Type B pancreatic cell (in vitro differentiated cells): ENCODE measurements at regions not wholly inside any gene's neighbourhood (a gene's known extent, or its start where the extent isn't known, plus 50 kb on each side); places are given as distances from the start of the nearest gene placed in this dataset.

Source experiments
- DNase-seq: peaks from one replicate; pipeline ENCODE4 v3.0.0; 2021; ENCODE audit warnings: mixed read lengths; ENCODE audit not compliant: unreplicated experiment; ENCODE audit errors: extremely low spot score
- H3K27ac Mint-ChIP-seq: 2 replicates; pipeline ENCODE4 v1.8.0; 2021; ENCODE audit warnings: mild to moderate bottlenecking, mixed read lengths
- H3K27me3 Mint-ChIP-seq: 2 replicates; pipeline ENCODE4 v1.8.0; 2021; ENCODE audit warnings: mixed read lengths
- H3K36me3 Mint-ChIP-seq: 2 replicates; pipeline ENCODE4 v1.8.0; 2021; ENCODE audit warnings: mixed read lengths
- H3K4me1 Mint-ChIP-seq: one replicate; pipeline ENCODE4 v1.8.0; 2021; ENCODE audit warnings: mixed read lengths; ENCODE audit not compliant: unreplicated experiment
- H3K4me3 Mint-ChIP-seq: 2 replicates; pipeline ENCODE4 v1.8.0; 2021; ENCODE audit warnings: mild to moderate bottlenecking, mixed read lengths
- H3K9me3 Mint-ChIP-seq: 2 replicates; pipeline ENCODE4 v1.8.0; 2021; ENCODE audit warnings: mixed read lengths
- CTCF ChIP-seq: fragments of 200-600 bp; sonication (generic); conservative IDR thresholded peaks from 2 replicates; pipeline ENCODE4 v1.5.0; 2021; ENCODE audit warnings: antibody characterized with exemption, mild to moderate bottlenecking

DNA sequence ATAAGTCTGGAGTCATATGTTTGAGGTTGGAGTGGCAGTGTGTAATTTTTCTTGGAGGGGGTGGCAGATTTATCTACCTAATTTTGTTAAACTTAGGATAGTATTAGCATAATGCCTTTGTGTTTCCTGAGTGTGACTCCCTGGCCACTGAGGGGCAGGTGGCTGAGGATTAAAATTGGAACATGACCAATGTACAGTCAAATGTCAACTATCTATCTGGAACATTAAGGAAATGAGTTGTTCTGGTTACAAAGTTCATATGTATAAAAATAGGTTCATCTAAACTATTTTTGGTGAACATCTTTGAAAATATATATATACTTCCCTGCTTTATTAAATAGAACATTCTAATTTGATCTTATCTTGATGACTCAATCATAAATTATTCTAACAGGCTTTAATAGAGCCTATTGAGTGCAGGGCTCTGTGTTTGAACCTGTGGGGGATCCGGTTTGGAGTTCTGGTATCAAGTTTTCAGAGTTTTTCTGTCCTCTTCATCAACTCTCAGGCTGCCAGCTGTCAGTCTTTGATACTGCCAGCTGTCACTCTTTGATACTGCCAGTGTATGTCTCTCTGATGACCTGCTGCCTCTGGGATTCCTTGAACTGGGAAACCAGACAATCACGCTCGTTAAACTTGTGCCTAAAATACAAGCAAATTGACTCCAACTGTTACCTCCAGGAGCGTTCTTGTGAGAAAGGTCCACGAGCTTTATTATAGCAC lies 309.6 kb downstream of the METTL15 start:
- Mint-ChIP-seq H3K9me3 (no peaks in the 10 kb centered on the region), H3K4me1 (no peaks in the 10 kb centered on the region), H3K36me3 (no peaks in the 10 kb centered on the region), H3K27me3 (no peaks in the 10 kb centered on the region), H3K27ac (no peak overlapping the region), H3K4me3 (no peak overlapping the region)
- no peak for DNase-seq
- no peak for TF ChIP-seq CTCF

DNA sequence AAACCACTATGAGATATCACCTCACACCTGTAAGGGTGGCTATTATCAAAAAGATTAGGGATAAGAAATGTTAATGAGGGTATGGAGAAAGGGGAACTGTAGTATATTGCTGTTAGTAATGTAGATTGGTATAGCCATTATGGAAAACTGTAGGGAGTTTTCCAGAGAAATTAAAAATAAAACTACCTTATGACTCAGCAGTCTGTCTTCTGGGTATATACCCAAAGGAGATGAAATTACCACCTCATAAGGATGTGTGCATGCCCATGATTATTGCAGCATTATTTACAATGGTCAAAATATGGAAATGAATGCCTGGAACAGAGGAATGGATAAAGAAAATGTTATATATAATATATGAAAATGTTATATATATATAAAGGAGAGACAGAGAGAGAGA lies 303.8 kb downstream of the METTL15 start:
- DNase-seq = no peak
- Mint-ChIP-seq H3K4me1 (no peaks in the 10 kb centered on the region), H3K27me3 (no peaks in the 10 kb centered on the region), H3K27ac (no peak overlapping the region), H3K36me3 (no peaks in the 10 kb centered on the region), H3K9me3 (no peaks in the 10 kb centered on the region), H3K4me3 (no peak overlapping the region)
- TF ChIP-seq CTCF = no peak

DNA sequence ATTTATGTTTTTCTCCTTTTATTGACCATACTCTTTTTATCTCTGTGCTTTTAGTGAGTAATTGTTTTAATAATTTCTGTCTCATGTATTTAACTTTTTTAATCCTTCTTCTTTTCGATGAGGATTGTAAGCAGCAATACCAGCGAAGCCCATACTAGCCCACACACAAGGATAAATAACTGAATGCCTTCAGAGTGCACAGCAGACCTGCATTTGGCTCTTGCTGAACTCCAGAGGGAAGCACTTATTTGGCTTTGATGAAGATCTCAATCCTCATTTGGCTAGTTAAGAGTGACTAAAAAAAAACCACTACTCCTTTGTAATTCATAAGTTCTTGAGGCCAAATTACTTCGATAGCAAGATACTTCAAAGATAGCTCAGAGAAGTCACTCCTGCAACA lies 293.3 kb downstream of the METTL15 start:
- Mint-ChIP-seq H3K27ac (no peak overlapping the region), H3K9me3 (no peaks in the 10 kb centered on the region), H3K27me3 (no peaks in the 10 kb centered on the region), H3K4me1 (peaks cover 6% of the 10 kb centered on the region), H3K36me3 (no peaks in the 10 kb centered on the region), H3K4me3 (no peak overlapping the region)
- DNase-seq = no peak
- TF ChIP-seq CTCF = no peak

DNA sequence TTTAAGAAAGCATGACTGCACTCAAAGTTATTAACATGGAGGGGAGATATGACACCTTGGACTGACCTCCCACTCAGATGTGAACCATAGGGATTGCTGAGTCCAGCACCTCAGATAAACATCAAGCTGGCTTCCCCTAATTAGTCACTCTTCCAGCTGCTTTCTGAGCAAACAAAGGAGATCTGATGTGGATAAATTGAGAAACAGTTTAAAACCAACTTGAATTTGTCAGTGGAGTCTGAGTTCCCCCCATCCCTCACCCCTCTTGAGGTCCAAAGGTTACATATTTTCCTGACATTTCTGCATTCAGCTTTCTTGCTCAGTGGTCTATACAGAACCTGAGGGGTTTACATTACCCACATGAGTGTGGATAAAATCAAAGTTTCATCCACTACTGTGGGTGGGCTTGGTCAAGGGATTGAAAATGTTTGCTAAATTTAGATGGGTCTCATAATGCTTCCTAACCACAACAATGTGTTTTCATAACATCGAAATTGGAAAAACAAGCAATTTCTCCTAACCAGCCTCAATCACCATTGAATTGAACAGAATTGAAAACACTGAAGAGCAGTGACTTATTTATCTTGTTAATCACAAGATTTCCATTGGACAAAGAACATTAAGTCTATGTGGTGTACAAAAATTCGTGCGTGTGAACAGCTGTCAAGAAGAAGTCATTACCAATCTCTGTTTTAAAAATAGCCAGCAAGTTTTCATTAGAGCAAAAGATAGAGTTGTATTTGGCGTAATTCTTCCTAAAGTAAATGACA lies 292.3 kb downstream of the METTL15 start:
- Mint-ChIP-seq H3K36me3 (no peaks in the 10 kb centered on the region), H3K9me3 (no peaks in the 10 kb centered on the region), H3K4me3 (no peak overlapping the region), H3K4me1 (peaks cover 6% of the 10 kb centered on the region), H3K27me3 (no peaks in the 10 kb centered on the region), H3K27ac (no peak overlapping the region)
- TF ChIP-seq CTCF = no peak
- DNase-seq = no peak

GRCh38 chr11:28393348-28393747 lies 285.2 kb downstream of the METTL15 start:
- Mint-ChIP-seq H3K36me3 (no peaks in the 10 kb centered on the region), H3K4me3 (no peak overlapping the region), H3K27me3 (no peaks in the 10 kb centered on the region), H3K9me3 (no peaks in the 10 kb centered on the region), H3K27ac (no peak overlapping the region), H3K4me1 (no peaks in the 10 kb centered on the region)
- TF ChIP-seq CTCF = no peak
- no peak for DNase-seq
